Mesenchymal stem cell (in vitro differentiated cells and primary cell): ENCODE measurements at regions not wholly inside any gene's neighbourhood (a gene's known extent, or its start where the extent isn't known, plus 50 kb on each side); places are given as distances from the start of the nearest gene placed in this dataset.

Experiments
- DNase-seq: peaks from one replicate; pipeline ENCODE4 v3.0.0-alpha.2; 2013
- H2AFZ ChIP-seq: one replicate; pipeline ENCODE4 v1.6.1; 2013; ENCODE audit warnings: low read depth, mild to moderate bottlenecking, control low read depth, inconsistent platforms, low read length, moderate library complexity
- H2AK5ac ChIP-seq: 2 replicates; pipeline ENCODE4 v1.6.1; 2013; ENCODE audit warnings: low read length, moderate library complexity, mild to moderate bottlenecking, inconsistent platforms; ENCODE audit not compliant: severe bottlenecking
- H2BK120ac ChIP-seq: one replicate; pipeline ENCODE4 v1.6.1; 2013; ENCODE audit warnings: low read depth, mild to moderate bottlenecking, inconsistent platforms, low read length, moderate library complexity
- H2BK12ac ChIP-seq, 2 experiments: one replicate each; pipeline ENCODE4 v1.6.1; 2013; ENCODE audit warnings: inconsistent platforms in 2 of 2, low read length in 2 of 2, mild to moderate bottlenecking in 2 of 2, moderate library complexity in 2 of 2, control low read depth in 1 of 2
- H2BK15ac ChIP-seq: one replicate; pipeline ENCODE4 v1.6.1; 2013; ENCODE audit warnings: mild to moderate bottlenecking, low read depth, inconsistent platforms; ENCODE audit not compliant: poor library complexity, severe bottlenecking
- H2BK5ac ChIP-seq: 2 replicates; pipeline ENCODE4 v1.6.1; 2013; ENCODE audit warnings: low read depth, mild to moderate bottlenecking, low read length, control low read depth, inconsistent platforms; ENCODE audit not compliant: poor library complexity, severe bottlenecking
- H3K14ac ChIP-seq, 2 experiments: one replicate each; pipeline ENCODE4 v1.6.1; 2013; ENCODE audit warnings: inconsistent platforms in 2 of 2, low read length in 2 of 2, control low read depth in 1 of 2, mild to moderate bottlenecking in 1 of 2, moderate library complexity in 1 of 2
- H3K18ac ChIP-seq, 2 experiments: one replicate each; pipeline ENCODE4 v1.6.1; 2013; ENCODE audit warnings: inconsistent platforms in 2 of 2, low read length in 2 of 2, control low read depth in 1 of 2, low read depth in 1 of 2, mild to moderate bottlenecking in 1 of 2
- H3K23ac ChIP-seq, 2 experiments: one replicate each; pipeline ENCODE4 v1.6.1; 2013; ENCODE audit warnings: inconsistent platforms in 2 of 2, low read length in 2 of 2, mild to moderate bottlenecking in 2 of 2, moderate library complexity in 2 of 2, control low read depth in 1 of 2
- H3K27ac ChIP-seq: 2 replicates; pipeline ENCODE4 v1.5.1; 2013; ENCODE audit warnings: mild to moderate bottlenecking, moderate library complexity, low read length, control low read depth, inconsistent platforms; ENCODE audit not compliant: poor library complexity, severe bottlenecking
- H3K27me3 ChIP-seq, 2 experiments: 2 replicates each; pipeline versions ENCODE4 v1.6.1 to v1.7.0; 2013; ENCODE audit warnings: low read length in 2 of 2, mild to moderate bottlenecking in 2 of 2, moderate library complexity in 2 of 2, control low read depth in 1 of 2, inconsistent platforms in 1 of 2; ENCODE audit not compliant: control insufficient read depth in 1 of 2, insufficient read depth in 1 of 2
- H3K36me3 ChIP-seq, 2 experiments: 2 replicates each; pipeline versions ENCODE4 v1.6.1 to v1.7.0; 2013; ENCODE audit warnings: low read length in 2 of 2, control low read depth in 1 of 2, inconsistent platforms in 1 of 2, low read depth in 1 of 2, mild to moderate bottlenecking in 1 of 2; ENCODE audit not compliant: insufficient read depth in 2 of 2, control insufficient read depth in 1 of 2
- H3K4ac ChIP-seq, 2 experiments: one replicate each; pipeline ENCODE4 v1.6.1; 2013; ENCODE audit warnings: inconsistent platforms in 2 of 2, low read length in 2 of 2, mild to moderate bottlenecking in 2 of 2, moderate library complexity in 2 of 2, control low read depth in 1 of 2, low read depth in 1 of 2
- H3K4me1 ChIP-seq: 2 replicates; pipeline ENCODE4 v1.6.1; 2013; ENCODE audit warnings: low read depth, low read length, control low read depth; ENCODE audit not compliant: control insufficient read depth, insufficient read depth
- H3K4me2 ChIP-seq: 2 replicates; pipeline ENCODE4 v1.6.1; 2013; ENCODE audit warnings: low read length, mild to moderate bottlenecking, inconsistent platforms; ENCODE audit not compliant: poor library complexity, severe bottlenecking
- H3K4me3 ChIP-seq, 2 experiments: 2 replicates each; pipeline versions ENCODE4 v1.5.1 to v1.7.0; 2013; ENCODE audit warnings: low read length in 2 of 2, mild to moderate bottlenecking in 2 of 2, control low read depth in 1 of 2, low read depth in 1 of 2; ENCODE audit not compliant: insufficient read depth in 1 of 2
- H3K79me1 ChIP-seq: replicated peaks from 2 replicates; pipeline ENCODE4 v1.6.1; 2013; ENCODE audit warnings: mild to moderate bottlenecking, control low read depth, low read length, inconsistent platforms; ENCODE audit not compliant: poor library complexity, severe bottlenecking
- H3K9ac ChIP-seq: 2 replicates; pipeline ENCODE4 v1.7.0; 2013; ENCODE audit warnings: mild to moderate bottlenecking, low read length, moderate library complexity
- H3K9me3 ChIP-seq: 2 replicates; pipeline ENCODE4 v1.7.0; 2013; ENCODE audit warnings: mild to moderate bottlenecking, low read length; ENCODE audit not compliant: control insufficient read depth
- H4K8ac ChIP-seq: one replicate; pipeline ENCODE4 v1.6.1; 2013; ENCODE audit warnings: inconsistent platforms, mild to moderate bottlenecking, low read length, moderate library complexity
- H4K91ac ChIP-seq: one replicate; pipeline ENCODE4 v1.6.1; 2013; ENCODE audit warnings: mild to moderate bottlenecking, low read length, inconsistent platforms
- WGBS: methylation state at CpG from one replicate; pipeline ENCODE4 v1.1.7; 2013; ENCODE audit warnings: mixed read lengths; 5-methylcytosine and 5-hydroxymethylcytosine counted together

GRCh38 chr2:47250586-47251403, 74.5 kb upstream of the CALM2 start:
- H3K18ac ChIP-seq: no peak overlapping the region
- no peak overlapping the region for H4K91ac ChIP-seq
- no peaks in the 10 kb centered on the region for H3K9me3 ChIP-seq
- DNase-seq: no peak
- no peak overlapping the region for H2BK5ac ChIP-seq
- H3K23ac ChIP-seq: no peak overlapping the region
- H3K4ac ChIP-seq: no peak overlapping the region
- H2AK5ac ChIP-seq: peak overlapping the region; percentile 13
- peaks cover 0 to 16% of the 10 kb centered on the region in 2 experiments for H3K27me3 ChIP-seq
- H2AFZ ChIP-seq: no peak overlapping the region
- H2BK15ac ChIP-seq: no peak overlapping the region
- H3K36me3 ChIP-seq: no peaks in the 10 kb centered on the region
- peaks cover 19% of the 10 kb centered on the region for H3K4me1 ChIP-seq
- no peak overlapping the region for H4K8ac ChIP-seq
- no peak overlapping the region for H3K4me2 ChIP-seq
- no peaks in the 10 kb centered on the region for H3K79me1 ChIP-seq
- WGBS: 85% methylated on average over 5 of the region's 11 CpGs
- H3K4me3 ChIP-seq: no peak overlapping the region
- H3K27ac ChIP-seq: peak overlapping the region; percentile 6
- H3K14ac ChIP-seq: peak overlapping the region in 1 of 2 experiments; percentile 44
- no peak overlapping the region for H3K9ac ChIP-seq
- no peak overlapping the region for H2BK120ac ChIP-seq
- no peak overlapping the region for H2BK12ac ChIP-seq

- no peak overlapping the region for H3K4me3 ChIP-seq
- DNase-seq: no peak
- H3K23ac ChIP-seq: no peak overlapping the region
- no peak overlapping the region for H2AFZ ChIP-seq
- H3K4me1 ChIP-seq: peaks cover 19% of the 10 kb centered on the region
- H3K27ac ChIP-seq: peak overlapping the region; percentile 45
- no peak overlapping the region for H3K14ac ChIP-seq
- H2AK5ac ChIP-seq: peak overlapping the region; percentile 6
- H2BK12ac ChIP-seq: no peak overlapping the region
- H3K18ac ChIP-seq: no peak overlapping the region
- H2BK15ac ChIP-seq: no peak overlapping the region
- no peaks in the 10 kb centered on the region for H3K9me3 ChIP-seq
- no peak overlapping the region for H4K91ac ChIP-seq
- no peak overlapping the region for H3K9ac ChIP-seq
- H3K36me3 ChIP-seq: no peaks in the 10 kb centered on the region
- H3K4me2 ChIP-seq: no peak overlapping the region
- no peak overlapping the region for H4K8ac ChIP-seq
- no peak overlapping the region for H2BK5ac ChIP-seq
- no peak overlapping the region for H3K4ac ChIP-seq
- WGBS: 93% methylated on average over 5 of the region's 6 CpGs
- no peaks in the 10 kb centered on the region for H3K79me1 ChIP-seq
- peaks cover 0 to 16% of the 10 kb centered on the region in 2 experiments for H3K27me3 ChIP-seq
- H2BK120ac ChIP-seq: no peak overlapping the region
These were observed 73.6 kb upstream of the CALM2 start for GRCh38 chr2:47249931-47250330.

- Histone ChIP-seq H3K23ac (no peak overlapping the region), H3K27ac (peak overlapping the region; percentile 45), H3K27me3 (peaks cover 0 to 16% of the 10 kb centered on the region in 2 experiments), H2BK120ac (no peak overlapping the region), H4K91ac (no peak overlapping the region), H2AK5ac (peak overlapping the region; percentile 5), H2BK15ac (no peak overlapping the region), H3K14ac (no peak overlapping the region), H2BK5ac (no peak overlapping the region), H4K8ac (no peak overlapping the region), H3K4me3 (no peak overlapping the region), H2BK12ac (no peak overlapping the region), H3K4me1 (peaks cover 19% of the 10 kb centered on the region), H3K36me3 (no peaks in the 10 kb centered on the region), H3K9ac (no peak overlapping the region), H3K18ac (no peak overlapping the region), H3K4me2 (no peak overlapping the region), H2AFZ (no peak overlapping the region), H3K79me1 (no peaks in the 10 kb centered on the region), H3K4ac (no peak overlapping the region), H3K9me3 (no peaks in the 10 kb centered on the region)
- 77% methylated on average over 13 of the region's 13 CpGs for WGBS
- DNase-seq: no peak
These were observed 73.0 kb upstream of the CALM2 start for GRCh38 chr2:47249157-47249900.
